ENCODE measurements at regions not wholly inside any gene's neighbourhood (a gene's known extent, or its start where the extent isn't known, plus 50 kb on each side); places are given as distances from the start of the nearest gene placed in this dataset.
A peak's percentile ranks its signal among the peaks of the same experiment; 100 is the strongest.

GRCh38 chr3:117997201-117998049, 1037.2 kb downstream of the IGSF11 start:
- no TSS peak for BruUV-seq (replicated peaks)
- ATAC-seq (peak; percentile 95), DNase-seq (peak; percentile 81)
- Histone ChIP-seq H3K9ac (ENCODE audit: low read length) (no peak overlapping the region), H2AFZ (ENCODE audit: low read length) (peak overlapping the region; percentile 82), H4K20me1 (ENCODE audit: low read length) (no peaks in the 10 kb centered on the region), H3K79me2 (ENCODE audit: low read length) (no peaks in the 10 kb centered on the region), H3K36me3 (ENCODE audit: low read depth, low read length) (no peaks in the 10 kb centered on the region), H3K9me3 (ENCODE audit: low read length) (no peaks in the 10 kb centered on the region), H3K4me3 (ENCODE audit: low read length) (peak overlapping the region; percentile 60), H3F3A (ENCODE audit: low read length, unreplicated experiment) (no peaks in the 10 kb centered on the region), H3K4me1 (ENCODE audit: insufficient read depth, low read length) (0 out of 2 replicates have a peak, but pooled peaks cover 5% of the 10 kb centered on the region), H3K27me3 (ENCODE audit: low read length) (peaks cover 16% of the 10 kb centered on the region), H3K4me2 (ENCODE audit: low read length) (peak overlapping the region; percentile 86), H3K9me2 (replicated peaks; ENCODE audit: low read length) (no peaks in the 10 kb centered on the region), H3K27ac (ENCODE audit: low read length) (no peak overlapping the region)
- intact Hi-C loops (cut with micrococcal nuclease), result no loop called here
- ChIA-PET CTCF (no interaction called here), POLR2A (ENCODE audit: unreplicated experiment) (no interaction called here)
- TF ChIP-seq EZH2 (IDR thresholded peaks at IDR 0.05; ENCODE audit: low read length, unreplicated experiment), result no peak
- TF ChIP-seq CTCF (conservative IDR thresholded peaks at IDR 0.05; ENCODE audit: low read depth, low read length), result peak; percentile 95

GRCh38 chr3:117998071-117998470, 1036.6 kb downstream of the IGSF11 start:
- BruUV-seq (replicated peaks), result no TSS peak
- intact Hi-C loops (cut with micrococcal nuclease), result no loop called here
- no peak overlapping the region for H2AFZ ChIP-seq (ENCODE audit: low read length)
- 0 out of 2 replicates have a peak, but pooled peaks cover 5% of the 10 kb centered on the region for H3K4me1 ChIP-seq (ENCODE audit: insufficient read depth, low read length)
- peaks cover 16% of the 10 kb centered on the region for H3K27me3 ChIP-seq (ENCODE audit: low read length)
- no peaks in the 10 kb centered on the region for H3K9me2 ChIP-seq (replicated peaks; ENCODE audit: low read length)
- H3K36me3 ChIP-seq (ENCODE audit: low read depth, low read length), result no peaks in the 10 kb centered on the region
- no peaks in the 10 kb centered on the region for H4K20me1 ChIP-seq (ENCODE audit: low read length)
- ChIA-PET POLR2A (ENCODE audit: unreplicated experiment) (no interaction called here), CTCF (no interaction called here)
- H3K9me3 ChIP-seq (ENCODE audit: low read length), result no peaks in the 10 kb centered on the region
- H3K79me2 ChIP-seq (ENCODE audit: low read length), result no peaks in the 10 kb centered on the region
- H3F3A ChIP-seq (ENCODE audit: low read length, unreplicated experiment), result no peaks in the 10 kb centered on the region
- H3K4me2 ChIP-seq (ENCODE audit: low read length), result no peak overlapping the region
- H3K27ac ChIP-seq (ENCODE audit: low read length), result no peak overlapping the region
- no peak for DNase-seq
- H3K9ac ChIP-seq (ENCODE audit: low read length), result no peak overlapping the region
- H3K4me3 ChIP-seq (ENCODE audit: low read length), result no peak overlapping the region
- ATAC-seq, result no peak
- TF ChIP-seq EZH2phosphoT487 (IDR thresholded peaks at IDR 0.05; ENCODE audit: borderline replicate concordance, low read length) (no peak), CTCF (conservative IDR thresholded peaks at IDR 0.05; ENCODE audit: low read depth, low read length) (no peak), EZH2 (IDR thresholded peaks at IDR 0.05; ENCODE audit: low read length, unreplicated experiment) (no peak)

- CTCF ChIA-PET, result no interaction called here
- POLR2A ChIA-PET (ENCODE audit: unreplicated experiment), result no interaction called here
- H3K4me3 ChIP-seq (ENCODE audit: low read length), result no peak overlapping the region
- no peaks in the 10 kb centered on the region for H3K9me3 ChIP-seq (ENCODE audit: low read length)
- intact Hi-C loops (cut with micrococcal nuclease), result no loop called here
- DNase-seq (no peak), ATAC-seq (no peak)
- TF ChIP-seq CTCF (conservative IDR thresholded peaks at IDR 0.05; ENCODE audit: low read depth, low read length), result no peak
- no peak for TF ChIP-seq EZH2phosphoT487 (IDR thresholded peaks at IDR 0.05; ENCODE audit: borderline replicate concordance, low read length)
- no peak for TF ChIP-seq EZH2 (IDR thresholded peaks at IDR 0.05; ENCODE audit: low read length, unreplicated experiment)
- H3K79me2 ChIP-seq (ENCODE audit: low read length), result no peaks in the 10 kb centered on the region
- H3F3A ChIP-seq (ENCODE audit: low read length, unreplicated experiment), result no peaks in the 10 kb centered on the region
- peaks cover 16% of the 10 kb centered on the region for H3K27me3 ChIP-seq (ENCODE audit: low read length)
- BruUV-seq (replicated peaks), result no TSS peak
- H2AFZ ChIP-seq (ENCODE audit: low read length), result no peak overlapping the region
- no peaks in the 10 kb centered on the region for H3K9me2 ChIP-seq (replicated peaks; ENCODE audit: low read length)
- H3K9ac ChIP-seq (ENCODE audit: low read length), result no peak overlapping the region
- no peak overlapping the region for H3K27ac ChIP-seq (ENCODE audit: low read length)
- no peaks in the 10 kb centered on the region for H4K20me1 ChIP-seq (ENCODE audit: low read length)
- H3K36me3 ChIP-seq (ENCODE audit: low read depth, low read length), result no peaks in the 10 kb centered on the region
- H3K4me1 ChIP-seq (ENCODE audit: insufficient read depth, low read length), result 0 out of 2 replicates have a peak, but pooled peaks cover 5% of the 10 kb centered on the region
- H3K4me2 ChIP-seq (ENCODE audit: low read length), result no peak overlapping the region
Measured at GRCh38 chr3:118000219-118000618, 1034.4 kb downstream of the IGSF11 start.

Data from PC-3 (cell line).